ENCODE measurements at regions not wholly inside any gene's neighbourhood (a gene's known extent, or its start where the extent isn't known, plus 50 kb on each side); places are given as distances from the start of the nearest gene placed in this dataset.
"Not testable (repeated sequence)": the region's sequence is repeated elsewhere in the genome, so short reads cannot be mapped to it uniquely, and the experiment has no call there.

- no peak for DNase-seq
Measured at GRCh38 chr6:98380589-98380988, 453.8 kb upstream of the POU3F2 start.

GRCh38 chr6:98382246-98382645 is 452.1 kb upstream of the POU3F2 start:
- no peak for DNase-seq

GRCh38 chr6:98384334-98384733 is 450.0 kb upstream of the POU3F2 start:
- DNase-seq = no peak

GRCh38 chr6:98384801-98385200 is 449.6 kb upstream of the POU3F2 start:
- DNase-seq = no peak

GRCh38 chr6:98395610-98396166 is 438.7 kb upstream of the POU3F2 start:
- no peak for DNase-seq

GRCh38 chr6:98416027-98416426 is 418.3 kb upstream of the POU3F2 start:
- no peak for DNase-seq

- DNase-seq = not testable (repeated sequence)
Measured at GRCh38 chr6:98416497-98417158, 417.7 kb upstream of the POU3F2 start.

GRCh38 chr6:98433325-98434056 is 400.9 kb upstream of the POU3F2 start:
- DNase-seq = no peak

GRCh38 chr6:98443633-98444032 is 390.7 kb upstream of the POU3F2 start:
- no peak for DNase-seq

- DNase-seq = no peak
Measured at GRCh38 chr6:98452685-98453084, 381.7 kb upstream of the POU3F2 start.

GRCh38 chr6:98454809-98455322 is 379.5 kb upstream of the POU3F2 start:
- DNase-seq = no peak

GRCh38 chr6:98458708-98459107 is 375.7 kb upstream of the POU3F2 start:
- DNase-seq = no peak

- no peak for DNase-seq
Measured at GRCh38 chr6:98463038-98464000, 371.1 kb upstream of the POU3F2 start.

- no peak for DNase-seq
Measured at GRCh38 chr6:98467091-98467490, 367.3 kb upstream of the POU3F2 start.

GRCh38 chr6:98467902-98468301 is 366.5 kb upstream of the POU3F2 start:
- no peak for DNase-seq

- no peak for DNase-seq
Measured at GRCh38 chr6:98469141-98469540, 365.2 kb upstream of the POU3F2 start.

- DNase-seq = no peak
Measured at GRCh38 chr6:98470821-98471220, 363.6 kb upstream of the POU3F2 start.

GRCh38 chr6:98471444-98471843 is 362.9 kb upstream of the POU3F2 start:
- no peak for DNase-seq

GRCh38 chr6:98477231-98477630 is 357.1 kb upstream of the POU3F2 start:
- DNase-seq = no peak

GRCh38 chr6:98484696-98485095 is 349.7 kb upstream of the POU3F2 start:
- no peak for DNase-seq

GRCh38 chr6:98485593-98485992 is 348.8 kb upstream of the POU3F2 start:
- DNase-seq = no peak

GRCh38 chr6:98486057-98486456 is 348.3 kb upstream of the POU3F2 start:
- no peak for DNase-seq

- no peak for DNase-seq
Measured at GRCh38 chr6:98487612-98488011, 346.8 kb upstream of the POU3F2 start.
